ENCODE measurements at regions not wholly inside any gene's neighbourhood (a gene's known extent, or its start where the extent isn't known, plus 50 kb on each side); places are given as distances from the start of the nearest gene placed in this dataset.
"Not testable (repeated sequence)": the region's sequence is repeated elsewhere in the genome, so short reads cannot be mapped to it uniquely, and the experiment has no call there.

DNA sequence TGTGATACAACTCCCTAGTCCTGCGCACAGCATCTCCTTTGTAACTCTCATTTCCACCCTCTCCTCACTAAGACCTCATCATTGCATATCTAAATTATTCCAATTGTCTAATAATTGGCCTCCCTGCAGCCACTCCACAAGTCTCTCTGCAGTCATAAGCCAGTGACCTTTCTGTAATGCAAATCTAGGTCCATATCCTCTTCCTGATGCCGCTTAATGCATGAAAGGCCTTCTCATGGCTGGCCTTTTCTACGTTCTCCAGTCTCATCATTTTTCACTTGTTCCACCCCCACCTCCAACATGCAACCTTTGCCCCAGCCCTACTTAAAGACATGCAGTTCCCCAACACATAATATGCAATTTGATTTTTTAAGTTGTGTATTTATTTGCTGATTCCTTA, 96.0 kb downstream of the RPAP3 start (continued):
- no peak for TF ChIP-seq ETV6 (conservative IDR thresholded peaks at IDR 0.05 in 1 of 2, IDR thresholded peaks at IDR 0.05 in 1 of 2; ENCODE audit: borderline replicate concordance in 1 of 2, low read depth in 1 of 2)
- no peak for TF ChIP-seq MTA2 (IDR thresholded peaks at IDR 0.05; ENCODE audit: low read depth)

GRCh38 chr12:47608671-47609070, 97.2 kb downstream of the RPAP3 start:
- H4K20me1 ChIP-seq (ENCODE audit: control insufficient read depth, insufficient read depth); H2AFZ ChIP-seq (ENCODE audit: control insufficient read depth, low read depth, low read length); intact Hi-C loops (cut with micrococcal nuclease; ENCODE audit: unreplicated experiment); H3K4me2 ChIP-seq (ENCODE audit: control insufficient read depth, insufficient read depth); FAIRE-seq; BruUV-seq (replicated peaks); H3K79me2 ChIP-seq (ENCODE audit: control insufficient read depth, insufficient read depth, low read length); H3K36me3 ChIP-seq (ENCODE audit: control insufficient read depth in 2 of 2, insufficient read depth in 2 of 2, low read length in 1 of 2); in situ Hi-C loops (cut with MboI); H3K4me1 ChIP-seq (ENCODE audit: control insufficient read depth, insufficient read depth, low read length); H3K27me3 ChIP-seq (replicated peaks in 1 of 2; ENCODE audit: control insufficient read depth in 2 of 2, insufficient read depth in 2 of 2, low read length in 1 of 2); H3K27ac ChIP-seq (ENCODE audit: control insufficient read depth, insufficient read depth); H3K4me3 ChIP-seq; RAD21 ChIA-PET (ENCODE audit: unreplicated experiment); DNase-seq (ENCODE audit: low read depth, low spot score); H3K9ac ChIP-seq (ENCODE audit: control insufficient read depth, insufficient read depth, low read length); ATAC-seq; H3K9me3 ChIP-seq (replicated peaks; ENCODE audit: control insufficient read depth, insufficient read depth, low read length): not testable (repeated sequence)
- ChIA-PET CTCF (interaction anchor here (0.5 to 0.8 kb wide), 2 partner anchors 170 to 389 kb away, joined by 3 read pairs; no protein-coding TSS in a partner anchor), SMC1A (ENCODE audit: uncharacterized antibody, unreplicated experiment) (interaction anchor here (0.7 kb wide), 1 partner anchor 32 kb away, joined by 3 read pairs; no protein-coding TSS in a partner anchor), POLR2A (interaction anchor here (0.7 kb wide), 2 partner anchors 558 to 603 kb away, joined by 4 to 7 read pairs; no protein-coding TSS in a partner anchor)
- WGBS (ENCODE audit: insufficient coverage, insufficient replicate concordance, low lambda C conversion rate, missing lambda C conversion rate) = 23% methylated on average over 4 of the region's 4 CpGs

- DNase-seq (ENCODE audit: low read depth, low spot score) (no peak), ATAC-seq (no peak), FAIRE-seq (no peak)
- Histone ChIP-seq H3K36me3 (ENCODE audit: control insufficient read depth in 2 of 2, insufficient read depth in 2 of 2, low read length in 1 of 2) (no peaks in the 10 kb centered on the region), H2AFZ (ENCODE audit: control insufficient read depth, low read depth, low read length) (no peak overlapping the region), H3K27me3 (replicated peaks in 1 of 2; ENCODE audit: control insufficient read depth in 2 of 2, insufficient read depth in 2 of 2, low read length in 1 of 2) (no peaks in the 10 kb centered on the region), H3K4me3 (no peak overlapping the region), H3K9ac (ENCODE audit: control insufficient read depth, insufficient read depth, low read length) (no peak overlapping the region), H3K27ac (ENCODE audit: control insufficient read depth, insufficient read depth) (no peak overlapping the region), H3K4me2 (ENCODE audit: control insufficient read depth, insufficient read depth) (no peak overlapping the region), H4K20me1 (ENCODE audit: control insufficient read depth, insufficient read depth) (no peaks in the 10 kb centered on the region), H3K4me1 (ENCODE audit: control insufficient read depth, insufficient read depth, low read length) (no peaks in the 10 kb centered on the region), H3K79me2 (ENCODE audit: control insufficient read depth, insufficient read depth, low read length) (no peaks in the 10 kb centered on the region), H3K9me3 (replicated peaks; ENCODE audit: control insufficient read depth, insufficient read depth, low read length) (no peaks in the 10 kb centered on the region; the same call in 2 of the 3 replicates)
- RAD21 ChIA-PET (ENCODE audit: unreplicated experiment) = no interaction called here
- WGBS (ENCODE audit: insufficient coverage, insufficient replicate concordance, low lambda C conversion rate, missing lambda C conversion rate) = 43% methylated on average over 1 of the region's 1 CpG
- in situ Hi-C loops (cut with MboI) = no loop called here
- POLR2A ChIA-PET = no interaction called here
- SMC1A ChIA-PET (ENCODE audit: uncharacterized antibody, unreplicated experiment) = no interaction called here
- BruUV-seq (replicated peaks) = no TSS peak
- CTCF ChIA-PET = interaction anchor here (1.3 to 1.5 kb wide), 3 partner anchors 13 to 572 kb away, joined by 3 to 6 read pairs (median 3); no protein-coding TSS in a partner anchor
- intact Hi-C loops (cut with micrococcal nuclease; ENCODE audit: unreplicated experiment) = no loop called here
- TF ChIP-seq, protein P1, sequence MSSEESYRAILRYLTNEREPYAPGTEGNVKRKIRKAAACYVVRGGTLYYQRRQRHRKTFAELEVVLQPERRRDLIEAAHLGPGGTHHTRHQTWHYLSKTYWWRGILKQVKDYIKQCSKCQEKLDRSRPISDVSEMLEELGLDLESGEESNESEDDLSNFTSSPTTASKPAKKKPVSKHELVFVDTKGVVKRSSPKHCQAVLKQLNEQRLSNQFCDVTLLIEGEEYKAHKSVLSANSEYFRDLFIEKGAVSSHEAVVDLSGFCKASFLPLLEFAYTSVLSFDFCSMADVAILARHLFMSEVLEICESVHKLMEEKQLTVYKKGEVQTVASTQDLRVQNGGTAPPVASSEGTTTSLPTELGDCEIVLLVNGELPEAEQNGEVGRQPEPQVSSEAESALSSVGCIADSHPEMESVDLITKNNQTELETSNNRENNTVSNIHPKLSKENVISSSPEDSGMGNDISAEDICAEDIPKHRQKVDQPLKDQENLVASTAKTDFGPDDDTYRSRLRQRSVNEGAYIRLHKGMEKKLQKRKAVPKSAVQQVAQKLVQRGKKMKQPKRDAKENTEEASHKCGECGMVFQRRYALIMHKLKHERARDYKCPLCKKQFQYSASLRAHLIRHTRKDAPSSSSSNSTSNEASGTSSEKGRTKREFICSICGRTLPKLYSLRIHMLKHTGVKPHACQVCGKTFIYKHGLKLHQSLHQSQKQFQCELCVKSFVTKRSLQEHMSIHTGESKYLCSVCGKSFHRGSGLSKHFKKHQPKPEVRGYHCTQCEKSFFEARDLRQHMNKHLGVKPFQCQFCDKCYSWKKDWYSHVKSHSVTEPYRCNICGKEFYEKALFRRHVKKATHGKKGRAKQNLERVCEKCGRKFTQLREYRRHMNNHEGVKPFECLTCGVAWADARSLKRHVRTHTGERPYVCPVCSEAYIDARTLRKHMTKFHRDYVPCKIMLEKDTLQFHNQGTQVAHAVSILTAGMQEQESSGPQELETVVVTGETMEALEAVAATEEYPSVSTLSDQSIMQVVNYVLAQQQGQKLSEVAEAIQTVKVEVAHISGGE (CRISPR knock-in tag; IDR thresholded peaks at IDR 0.05) = no peak
- TF ChIP-seq ZBED1 (IDR thresholded peaks at IDR 0.05; ENCODE audit: borderline replicate concordance) = no peak
- TF ChIP-seq ESRRA (IDR thresholded peaks at IDR 0.05; ENCODE audit: low read length) = no peak
- no peak for TF ChIP-seq EED (IDR thresholded peaks at IDR 0.05; ENCODE audit: low read depth)
- no peak for TF ChIP-seq CHD1 (IDR thresholded peaks at IDR 0.05; ENCODE audit: low read depth, low read length)
- TF ChIP-seq FOXM1 (IDR thresholded peaks at IDR 0.05; ENCODE audit: low read depth, low read length) = no peak
- no peak for TF ChIP-seq USF2 (IDR thresholded peaks at IDR 0.05; ENCODE audit: borderline replicate concordance, low read depth, low read length)
- TF ChIP-seq NFIC (IDR thresholded peaks at IDR 0.05; ENCODE audit: low read depth, low read length) = no peak
These were observed 101.5 kb downstream of the RPAP3 start for GRCh38 chr12:47604221-47604873.

All from GM12878 (cell line).